Tibial nerve (tissue), 4 donors: ENCODE measurements at regions not wholly inside any gene's neighbourhood (a gene's known extent, or its start where the extent isn't known, plus 50 kb on each side); places are given as distances from the start of the nearest gene placed in this dataset.

Experiments used
- EP300 ChIP-seq, 2 donors: sonication (generic); formaldehyde crosslinking; IDR thresholded peaks; one replicate each; pipeline ENCODE4 v1.6.1; 2017; ENCODE audit warnings: antibody characterized with exemption in 2 of 2, mild to moderate bottlenecking in 1 of 2
- POLR2A ChIP-seq, 2 donors: fragments of 450-650 bp; IDR thresholded peaks; one replicate each; pipeline ENCODE4 v1.6.1; 2017; ENCODE audit warnings: antibody characterized with exemption in 2 of 2, mild to moderate bottlenecking in 2 of 2, moderate library complexity in 2 of 2
- TF ChIP-seq, protein P1 (sequence below), 5 experiments: fragments of 200-600 bp in 3 of 5; fragments of 450-650 bp in 2 of 5; sonication (generic) in 3 of 5; IDR thresholded peaks; one replicate each; pipeline ENCODE4 v1.5.1; 2016 to 2019; ENCODE audit warnings: antibody characterized with exemption in 5 of 5, mild to moderate bottlenecking in 3 of 5, moderate library complexity in 2 of 5

DNA sequence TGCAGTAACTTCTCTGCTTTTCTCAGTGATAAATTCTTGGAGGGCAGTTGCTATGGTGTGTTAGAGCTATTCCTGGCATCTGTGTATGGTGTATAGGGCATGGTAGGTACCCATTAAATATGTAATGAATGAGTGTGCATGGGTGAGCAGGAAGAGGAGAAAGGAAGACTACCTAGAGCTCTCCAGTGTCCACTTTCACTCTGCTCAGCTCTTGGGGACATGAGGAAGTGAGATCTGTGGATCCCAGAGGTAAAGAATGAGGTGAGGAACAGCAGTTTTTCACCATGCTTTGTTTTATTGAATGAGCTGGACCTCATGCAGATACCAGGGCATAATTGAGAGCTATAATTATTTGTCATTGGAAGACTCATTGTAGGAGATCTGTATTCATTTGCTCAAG, 444.8 kb upstream of the RGS6 start:
- TF ChIP-seq, protein P1, sequence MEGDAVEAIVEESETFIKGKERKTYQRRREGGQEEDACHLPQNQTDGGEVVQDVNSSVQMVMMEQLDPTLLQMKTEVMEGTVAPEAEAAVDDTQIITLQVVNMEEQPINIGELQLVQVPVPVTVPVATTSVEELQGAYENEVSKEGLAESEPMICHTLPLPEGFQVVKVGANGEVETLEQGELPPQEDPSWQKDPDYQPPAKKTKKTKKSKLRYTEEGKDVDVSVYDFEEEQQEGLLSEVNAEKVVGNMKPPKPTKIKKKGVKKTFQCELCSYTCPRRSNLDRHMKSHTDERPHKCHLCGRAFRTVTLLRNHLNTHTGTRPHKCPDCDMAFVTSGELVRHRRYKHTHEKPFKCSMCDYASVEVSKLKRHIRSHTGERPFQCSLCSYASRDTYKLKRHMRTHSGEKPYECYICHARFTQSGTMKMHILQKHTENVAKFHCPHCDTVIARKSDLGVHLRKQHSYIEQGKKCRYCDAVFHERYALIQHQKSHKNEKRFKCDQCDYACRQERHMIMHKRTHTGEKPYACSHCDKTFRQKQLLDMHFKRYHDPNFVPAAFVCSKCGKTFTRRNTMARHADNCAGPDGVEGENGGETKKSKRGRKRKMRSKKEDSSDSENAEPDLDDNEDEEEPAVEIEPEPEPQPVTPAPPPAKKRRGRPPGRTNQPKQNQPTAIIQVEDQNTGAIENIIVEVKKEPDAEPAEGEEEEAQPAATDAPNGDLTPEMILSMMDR (IDR thresholded peaks at IDR 0.05), result no peak
- no peak for TF ChIP-seq EP300 (IDR thresholded peaks at IDR 0.05)
- no peak for TF ChIP-seq POLR2A (IDR thresholded peaks at IDR 0.05)
